CD14-positive monocyte (primary cell): ENCODE measurements at regions not wholly inside any gene's neighbourhood (a gene's known extent, or its start where the extent isn't known, plus 50 kb on each side); places are given as distances from the start of the nearest gene placed in this dataset.
A peak's percentile ranks its signal among the peaks of the same experiment; 100 is the strongest.
"Not testable (repeated sequence)": the region's sequence is repeated elsewhere in the genome, so short reads cannot be mapped to it uniquely, and the experiment has no call there.

Experiments used
- DNase-seq, 3 donors: peaks; one replicate each; pipeline ENCODE4 v3.0.0-alpha.2; 2011 to 2022
- H2AFZ ChIP-seq: 2 replicates; pipeline ENCODE4 v1.6.0; 2012; ENCODE audit warnings: mild to moderate bottlenecking, low read depth, low read length, inconsistent platforms; ENCODE audit not compliant: insufficient read depth, poor library complexity, severe bottlenecking
- H3K27ac ChIP-seq, 2 donors: 1 replicate in 1 of 2; 2 replicates in 1 of 2; pipeline ENCODE4 v1.5.1; 2012 to 2013; ENCODE audit warnings: low read length in 2 of 2, control low read depth in 1 of 2, inconsistent platforms in 1 of 2, low read depth in 1 of 2, mild to moderate bottlenecking in 1 of 2
- H3K27me3 ChIP-seq, 2 donors: one replicate each; pipeline versions ENCODE4 v1.6.0 to v1.6.1; 2011 to 2013; ENCODE audit warnings: low read length in 2 of 2; ENCODE audit not compliant: control insufficient read depth in 2 of 2, insufficient read depth in 2 of 2
- H3K36me3 ChIP-seq, 2 donors: replicated peaks in 1 of 2; 1 replicate in 1 of 2; 2 replicates in 1 of 2; pipeline versions ENCODE4 v1.5.1 to v1.6.1; 2012 to 2013; ENCODE audit warnings: low read length in 2 of 2, control low read depth in 1 of 2, inconsistent platforms in 1 of 2, mild to moderate bottlenecking in 1 of 2; ENCODE audit not compliant: insufficient read depth in 2 of 2, control insufficient read depth in 1 of 2
- H3K4me1 ChIP-seq, 2 donors: 1 replicate in 1 of 2; 2 replicates in 1 of 2; pipeline versions ENCODE4 v1.5.1 to v1.6.1; 2012 to 2013; ENCODE audit warnings: low read length in 2 of 2, control low read depth in 1 of 2, inconsistent platforms in 1 of 2, mild to moderate bottlenecking in 1 of 2, moderate library complexity in 1 of 2; ENCODE audit not compliant: insufficient read depth in 2 of 2, control insufficient read depth in 1 of 2
- H3K4me2 ChIP-seq: replicated peaks from 2 replicates; pipeline ENCODE3; 2012; ENCODE audit warnings: low read length, moderate library complexity, mild to moderate bottlenecking; ENCODE audit not compliant: poor library complexity, severe bottlenecking; ENCODE audit errors: extremely low read depth
- H3K4me3 ChIP-seq, 3 experiments: fragments of 200-600 bp in 1 of 3; sonication (generic) in 1 of 3; replicated peaks in 1 of 3; 1 replicate in 2 of 3; 2 replicates in 1 of 3; pipeline ENCODE4 v1.5.1; 2011 to 2013; ENCODE audit warnings: low read length in 3 of 3, mild to moderate bottlenecking in 3 of 3, control low read depth in 2 of 3, low read depth in 2 of 3, inconsistent platforms in 1 of 3, moderate library complexity in 1 of 3
- H3K79me2 ChIP-seq: 2 replicates; pipeline ENCODE4 v1.6.0; 2012; ENCODE audit warnings: mild to moderate bottlenecking, control low read depth, inconsistent platforms, low read length, moderate library complexity; ENCODE audit not compliant: insufficient read depth
- H3K9ac ChIP-seq: 2 replicates; pipeline ENCODE4 v1.6.0; 2017; ENCODE audit warnings: low read length, mild to moderate bottlenecking; ENCODE audit not compliant: insufficient read depth, poor library complexity, severe bottlenecking
- H3K9me3 ChIP-seq, 2 donors: replicated peaks in 1 of 2; 1 replicate in 1 of 2; 2 replicates in 1 of 2; pipeline versions ENCODE4 v1.5.1 to v1.6.1; 2012 to 2013; ENCODE audit warnings: low read length in 2 of 2, control low read depth in 1 of 2; ENCODE audit not compliant: control insufficient read depth in 1 of 2, insufficient read depth in 1 of 2
- H4K20me1 ChIP-seq: 2 replicates; pipeline ENCODE4 v1.6.0; 2012; ENCODE audit warnings: mild to moderate bottlenecking, low read length, control low read depth, moderate library complexity; ENCODE audit not compliant: insufficient read depth
- H3K27ac Mint-ChIP-seq, 7 donors: one replicate each; pipeline ENCODE4 v1.8.0; 2020; ENCODE audit warnings: mild to moderate bottlenecking in 7 of 7, mixed read lengths in 7 of 7, moderate library complexity in 6 of 7, inconsistent platforms in 2 of 7
- H3K27me3 Mint-ChIP-seq, 3 donors: one replicate each; pipeline ENCODE4 v1.8.0; 2021 to 2022; ENCODE audit warnings: low read depth in 3 of 3, mild to moderate bottlenecking in 3 of 3, mixed read lengths in 3 of 3, moderate library complexity in 3 of 3, inconsistent platforms in 1 of 3
- H3K36me3 Mint-ChIP-seq, 2 donors: one replicate each; pipeline ENCODE4 v1.8.0; 2020; ENCODE audit warnings: mixed read lengths in 2 of 2, inconsistent platforms in 1 of 2, mild to moderate bottlenecking in 1 of 2
- H3K4me1 Mint-ChIP-seq: one replicate; pipeline ENCODE4 v1.8.0; 2020; ENCODE audit warnings: mild to moderate bottlenecking, mixed read lengths
- H3K4me3 Mint-ChIP-seq, 2 donors: one replicate each; pipeline ENCODE4 v1.8.0; 2020; ENCODE audit warnings: mild to moderate bottlenecking in 2 of 2, mixed read lengths in 2 of 2, moderate library complexity in 1 of 2
- H3K9me3 Mint-ChIP-seq, 7 donors: one replicate each; pipeline ENCODE4 v1.8.0; 2020 to 2022; ENCODE audit warnings: mixed read lengths in 7 of 7, mild to moderate bottlenecking in 6 of 7, moderate library complexity in 6 of 7, inconsistent platforms in 2 of 7
- WGBS: methylation state at CpG from one replicate; pipeline ENCODE4 v1.1.5; 2013; ENCODE audit warnings: missing lambda C conversion rate; ENCODE audit not compliant: insufficient coverage; 5-methylcytosine and 5-hydroxymethylcytosine counted together
- intact Hi-C, 2 donors: fragments of 100-400 bp; cut with micrococcal nuclease; formaldehyde crosslinking; loops; one replicate each; pipeline versions ENCODE4 v1.15.0 to v1.15.1; 2023

DNA sequence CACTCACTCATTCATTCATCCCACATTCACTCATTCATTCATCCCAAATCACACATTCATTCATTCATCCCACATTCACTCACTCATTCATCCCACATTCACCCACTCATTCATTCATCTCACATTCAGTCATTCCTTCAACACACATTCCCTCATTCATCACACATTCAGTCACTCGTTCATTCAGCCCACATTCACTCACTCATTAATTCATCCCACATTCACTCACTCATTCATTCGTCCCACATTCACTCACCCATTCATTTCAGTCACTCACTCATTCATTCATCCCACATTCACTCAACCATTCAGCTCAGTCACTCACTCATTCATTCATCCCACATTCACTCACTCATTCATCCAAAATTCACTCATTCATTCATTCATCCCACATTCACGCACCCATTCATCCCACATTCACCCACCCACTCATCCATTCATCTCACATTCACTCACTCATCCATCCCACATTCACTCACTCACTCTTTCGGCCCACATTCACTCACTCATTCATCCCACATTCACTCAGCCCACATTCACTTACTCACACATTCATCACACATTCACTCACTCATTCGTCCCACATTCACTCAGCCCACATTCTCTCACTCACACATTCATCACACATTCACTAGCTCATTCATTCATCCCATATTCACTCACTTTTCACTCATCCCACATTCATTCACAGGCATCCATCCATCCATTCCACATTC, 5469.9 kb upstream of the TPTE start:
- H3K27me3 ChIP-seq, intact Hi-C loops, H2AFZ ChIP-seq, H3K4me1 Mint-ChIP-seq, H3K4me1 ChIP-seq, H3K27me3 Mint-ChIP-seq, H3K9me3 ChIP-seq, H3K4me3 Mint-ChIP-seq, H3K9ac ChIP-seq, H3K4me3 ChIP-seq, H3K9me3 Mint-ChIP-seq, H3K79me2 ChIP-seq, DNase-seq, H3K4me2 ChIP-seq, H3K27ac ChIP-seq, H4K20me1 ChIP-seq, H3K36me3 ChIP-seq, H3K36me3 Mint-ChIP-seq: not testable (repeated sequence)
- peak overlapping the region in 1 of 7 donors; percentile 61 for H3K27ac Mint-ChIP-seq
- WGBS: no CpG with 5 or more reads among the region's 5 CpGs

DNA sequence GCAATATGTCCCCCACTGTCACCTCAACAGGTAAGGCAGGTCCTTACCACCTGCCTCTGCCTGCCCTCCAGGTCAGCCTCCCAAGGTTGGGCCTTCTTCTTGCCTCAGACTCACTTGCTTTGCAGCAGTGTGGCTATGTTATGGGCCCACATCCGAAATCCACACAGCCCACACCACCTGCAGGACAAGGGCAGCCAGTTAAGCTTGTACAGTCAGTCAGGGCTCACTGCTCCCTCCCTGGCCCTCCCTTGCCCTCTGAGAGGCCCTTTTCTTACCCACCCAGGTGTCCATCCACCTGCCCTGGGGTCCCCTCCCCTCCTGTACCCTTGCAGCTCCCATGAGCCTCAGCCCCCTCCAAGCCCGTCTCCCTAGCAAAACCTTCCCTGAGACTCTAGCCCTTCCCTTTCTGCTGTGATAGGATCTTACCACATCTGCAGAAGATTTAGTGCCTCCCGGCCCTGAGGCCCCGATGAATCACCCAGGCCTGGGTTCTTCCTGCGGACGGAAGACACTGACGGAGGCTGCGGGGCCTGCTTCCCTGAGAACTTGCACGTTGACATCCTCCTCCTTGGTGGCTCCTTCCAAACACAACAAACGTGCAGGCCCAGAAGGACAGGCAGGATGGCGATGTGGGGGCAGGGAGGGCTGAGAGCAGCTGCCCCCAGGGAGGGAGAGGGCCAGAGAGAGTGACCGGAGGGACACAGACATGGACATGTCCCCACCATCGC, 5466.2 kb upstream of the TPTE start:
- H3K79me2 ChIP-seq, H2AFZ ChIP-seq, H3K27me3 Mint-ChIP-seq, H3K9ac ChIP-seq, H4K20me1 ChIP-seq, H3K27me3 ChIP-seq, H3K9me3 Mint-ChIP-seq, intact Hi-C loops, H3K4me3 ChIP-seq, H3K4me2 ChIP-seq, H3K36me3 ChIP-seq, H3K4me3 Mint-ChIP-seq, H3K4me1 ChIP-seq, H3K9me3 ChIP-seq, H3K4me1 Mint-ChIP-seq, H3K36me3 Mint-ChIP-seq, H3K27ac Mint-ChIP-seq: not testable (repeated sequence)
- DNase-seq: peak in 1 of 3 donors; percentile 22
- WGBS: no CpG with 5 or more reads among the region's 13 CpGs
- H3K27ac ChIP-seq: peak overlapping the region in 1 of 2 donors; percentile 58

DNA sequence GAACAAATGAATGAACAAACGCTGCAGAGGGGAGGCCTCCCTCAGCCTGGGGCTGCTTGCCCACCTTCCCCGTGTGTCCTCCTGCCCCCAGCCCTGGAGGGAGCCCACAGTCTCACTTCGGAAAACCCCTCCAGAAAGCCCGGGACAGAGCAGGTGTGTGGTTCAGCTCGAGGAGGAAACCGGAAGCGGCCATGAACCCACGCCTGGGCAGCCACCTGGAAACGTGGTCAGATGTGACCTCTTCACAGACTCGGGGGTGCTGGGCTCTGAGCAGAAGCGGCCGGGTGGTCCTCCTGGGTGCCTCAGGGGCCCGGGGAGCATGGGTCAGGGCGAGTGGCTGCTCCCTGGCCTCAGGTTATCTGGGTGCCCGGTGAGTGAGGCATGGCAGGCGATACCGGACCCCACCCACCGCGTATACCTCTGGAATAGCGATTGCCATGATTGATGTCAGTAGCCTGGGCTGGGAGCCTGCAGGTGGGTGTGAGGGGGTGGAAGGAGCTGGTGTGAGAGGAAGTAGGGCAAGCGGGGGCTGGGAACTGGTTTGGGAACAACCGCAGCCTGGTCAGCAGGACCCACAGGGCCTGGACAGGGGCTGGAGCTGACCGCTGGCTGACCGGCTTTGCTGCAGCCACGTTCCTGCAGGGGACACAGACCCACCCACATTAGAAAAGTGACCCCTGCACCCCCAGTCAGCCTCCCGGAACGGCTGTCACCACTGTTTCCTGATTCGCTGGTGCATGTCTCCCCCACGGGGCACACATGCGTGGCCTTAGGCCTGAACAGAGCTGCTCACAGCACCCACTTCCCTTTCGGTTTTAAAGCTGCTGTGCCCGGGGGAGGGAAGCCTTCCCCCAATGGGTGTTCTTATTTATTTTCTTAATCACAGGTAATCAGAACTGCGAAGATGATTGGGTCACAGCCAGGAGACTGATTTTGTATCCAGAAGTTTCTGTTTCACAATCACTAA, 5465.1 kb upstream of the TPTE start:
- H4K20me1 ChIP-seq, H3K27ac ChIP-seq, H3K27me3 ChIP-seq, H3K9ac ChIP-seq, DNase-seq, H3K27me3 Mint-ChIP-seq, H3K4me3 ChIP-seq, H3K27ac Mint-ChIP-seq, H3K4me3 Mint-ChIP-seq, H3K4me1 ChIP-seq, H3K9me3 ChIP-seq, H3K4me1 Mint-ChIP-seq, H3K36me3 ChIP-seq, H3K9me3 Mint-ChIP-seq, H3K79me2 ChIP-seq, intact Hi-C loops, H3K4me2 ChIP-seq, H3K36me3 Mint-ChIP-seq, H2AFZ ChIP-seq: not testable (repeated sequence)
- no CpG with 5 or more reads among the region's 33 CpGs for WGBS

- H3K9me3 Mint-ChIP-seq, H3K27me3 Mint-ChIP-seq, H3K9me3 ChIP-seq, H3K79me2 ChIP-seq, H3K27ac ChIP-seq, H3K9ac ChIP-seq, intact Hi-C loops, H4K20me1 ChIP-seq, H3K4me2 ChIP-seq, H3K27ac Mint-ChIP-seq, H3K4me1 Mint-ChIP-seq, H3K27me3 ChIP-seq, H3K4me1 ChIP-seq, H2AFZ ChIP-seq, H3K4me3 Mint-ChIP-seq, DNase-seq, H3K36me3 ChIP-seq, H3K4me3 ChIP-seq, H3K36me3 Mint-ChIP-seq: not testable (repeated sequence)
- no CpG with 5 or more reads among the region's 24 CpGs for WGBS
These were observed 5464.3 kb upstream of the TPTE start for GRCh38 chr21:5057077-5057476.
